Panc1 (cell line): ENCODE measurements at regions not wholly inside any gene's neighbourhood (a gene's known extent, or its start where the extent isn't known, plus 50 kb on each side); places are given as distances from the start of the nearest gene placed in this dataset.

Experiments used
- ATAC-seq: fragments of 200-7000 bp; cut with Tn5 transposase; 2 replicates; pipeline ENCODE4 v1.9.1; 2020; ENCODE audit warnings: mild to moderate bottlenecking, moderate library complexity
- BruUV-seq: library from RNA; stranded (reverse); fragments of 400-500 nt; replicated peaks from 2 replicates; lab custom pipeline; 2021; lab: Mats Ljungman, UMichigan
- CTCF ChIA-PET: fragments of 300-600 bp; sonication (Branson Sonifier 250); formaldehyde crosslinking; loops from one replicate; lab custom pipeline; 2022; ENCODE audit warnings: antibody characterized with exemption; lab: Charles Lee
- POLR2A ChIA-PET: fragments of 300-600 bp; sonication (Branson Sonifier 250); formaldehyde crosslinking; loops from one replicate; lab custom pipeline; 2022; ENCODE audit warnings: antibody characterized with exemption; lab: Charles Lee
- DNase-seq: peaks from one replicate; pipeline ENCODE4 v3.0.0-alpha.2; 2010; ENCODE audit warnings: low read depth, low spot score
- H3K27ac ChIP-seq: 2 replicates; pipeline ENCODE4 v1.5.1; 2011; ENCODE audit warnings: mild to moderate bottlenecking, low read length, inconsistent platforms
- H3K27me3 ChIP-seq: fragments of 200-500 bp; sonication (Bioruptor generic); 2 replicates; pipeline ENCODE4 v1.6.0; 2014; ENCODE audit warnings: low read length, inconsistent platforms; ENCODE audit not compliant: control insufficient read depth, insufficient read depth
- H3K36me3 ChIP-seq: fragments of 200-500 bp; sonication (Bioruptor generic); 2 replicates; pipeline ENCODE4 v1.5.1; 2014; ENCODE audit warnings: inconsistent platforms, mild to moderate bottlenecking, low read length, moderate library complexity; ENCODE audit not compliant: control insufficient read depth, insufficient read depth
- H3K4me1 ChIP-seq: 2 replicates; pipeline ENCODE4 v1.5.1; 2011; ENCODE audit warnings: inconsistent platforms, mild to moderate bottlenecking, low read length, moderate library complexity; ENCODE audit not compliant: control insufficient read depth, insufficient read depth
- H3K4me3 ChIP-seq, 2 experiments: 2 replicates each; pipeline ENCODE4 v1.5.1; 2011 to 2012; ENCODE audit warnings: low read depth in 2 of 2, low read length in 2 of 2, mild to moderate bottlenecking in 2 of 2, inconsistent platforms in 1 of 2, moderate library complexity in 1 of 2
- H3K9me3 ChIP-seq: fragments of 200-500 bp; sonication (Bioruptor generic); 2 replicates; pipeline ENCODE4 v1.5.1; 2014; ENCODE audit warnings: low read depth, mild to moderate bottlenecking, inconsistent platforms, low read length, moderate library complexity; ENCODE audit not compliant: control insufficient read depth, insufficient read depth
- CTCF ChIP-seq: fragments of 450-650 bp; IDR thresholded peaks from 2 replicates; pipeline ENCODE4 v1.5.1; 2017; ENCODE audit warnings: mild to moderate bottlenecking
- POLR2AphosphoS5 ChIP-seq: IDR thresholded peaks from 2 replicates; pipeline ENCODE4 v1.6.1; 2012; ENCODE audit warnings: mild to moderate bottlenecking, low read depth, low read length, moderate library complexity
- REST ChIP-seq, 2 experiments: IDR thresholded peaks; 2 replicates each; pipeline ENCODE4 v1.6.1; 2011 to 2012; ENCODE audit warnings: low read depth in 2 of 2, control low read depth in 1 of 2, low read length in 1 of 2, mild to moderate bottlenecking in 1 of 2, moderate library complexity in 1 of 2; ENCODE audit not compliant: insufficient read depth in 1 of 2
- SIN3A ChIP-seq: IDR thresholded peaks from 2 replicates; pipeline ENCODE4 v1.6.1; 2012; ENCODE audit warnings: low read depth, mild to moderate bottlenecking, low read length, moderate library complexity, borderline replicate concordance; ENCODE audit not compliant: insufficient read depth
- TCF7L2 ChIP-seq: IDR thresholded peaks from 2 replicates; pipeline ENCODE4 v1.6.1; 2011; ENCODE audit warnings: mild to moderate bottlenecking, low read depth, low read length, inconsistent platforms
- in situ Hi-C: cut with HindIII; loops from 2 replicates; pipeline ENCODE4 v1.10.0; 2016; ENCODE audit warnings: low sequenced_read_pairs, low pct_unique_long_range_greater_than_20kb
- intact Hi-C: fragments of 100-400 bp; cut with micrococcal nuclease; formaldehyde crosslinking; loops from one replicate; pipeline ENCODE4 v1.10.0; 2022; ENCODE audit not compliant: unreplicated experiment

GRCh38 chr10:10514797-10515196, 502.9 kb upstream of the CELF2 start:
- ATAC-seq: no peak
- H3K36me3 ChIP-seq: no peaks in the 10 kb centered on the region
- intact Hi-C loops (no loop called here), in situ Hi-C loops (no loop called here)
- H3K27me3 ChIP-seq: no peaks in the 10 kb centered on the region
- H3K9me3 ChIP-seq: no peaks in the 10 kb centered on the region
- no peak overlapping the region for H3K4me3 ChIP-seq
- DNase-seq: no peak
- H3K27ac ChIP-seq: no peak overlapping the region
- ChIA-PET POLR2A (no interaction called here), CTCF (no interaction called here)
- TF ChIP-seq TCF7L2 (no peak), POLR2AphosphoS5 (no peak), REST (IDR thresholded peaks at IDR 0.05; ENCODE audit: insufficient read depth in 1 of 2, low read depth in 2 of 2, low read length in 1 of 2) (no peak), CTCF (no peak), SIN3A (no peak)
- no peaks in the 10 kb centered on the region for H3K4me1 ChIP-seq
- BruUV-seq: no TSS peak

- TF ChIP-seq TCF7L2: no peak
- TF ChIP-seq SIN3A: no peak
- TF ChIP-seq CTCF: no peak
- no peak for TF ChIP-seq POLR2AphosphoS5
- TF ChIP-seq REST (IDR thresholded peaks at IDR 0.05; ENCODE audit: insufficient read depth in 1 of 2, low read depth in 2 of 2, low read length in 1 of 2): no peak
- BruUV-seq: no TSS peak
- Histone ChIP-seq H3K4me1 (no peaks in the 10 kb centered on the region), H3K9me3 (no peaks in the 10 kb centered on the region), H3K4me3 (no peak overlapping the region), H3K27me3 (no peaks in the 10 kb centered on the region), H3K36me3 (no peaks in the 10 kb centered on the region), H3K27ac (no peak overlapping the region)
- intact Hi-C loops: no loop called here
- ChIA-PET CTCF (no interaction called here), POLR2A (no interaction called here)
- in situ Hi-C loops: no loop called here
- ATAC-seq (no peak), DNase-seq (no peak)
These were observed 502.0 kb upstream of the CELF2 start for GRCh38 chr10:10515479-10516204.
